ENCODE measurements at regions not wholly inside any gene's neighbourhood (a gene's known extent, or its start where the extent isn't known, plus 50 kb on each side); places are given as distances from the start of the nearest gene placed in this dataset.

DNA sequence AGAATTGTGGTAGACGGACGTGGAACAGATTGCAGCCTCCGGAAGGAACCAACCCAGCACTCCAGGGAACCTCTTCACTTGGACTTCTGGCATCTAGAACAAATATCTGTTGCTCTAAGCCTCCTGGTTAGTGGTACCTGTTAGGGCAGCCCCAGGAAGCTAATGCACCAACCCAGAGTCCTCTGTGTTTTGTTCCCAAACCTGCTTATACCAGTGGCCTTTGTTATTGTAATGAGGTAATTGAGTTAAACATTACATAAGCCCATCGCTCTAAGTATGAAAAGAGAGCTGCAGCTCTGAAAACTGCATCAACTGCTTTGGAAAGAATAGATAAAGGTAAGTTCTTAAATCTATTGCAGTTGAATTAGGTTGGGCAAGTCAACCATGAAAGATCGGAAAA is 516.7 kb downstream of the NPHP4 start:
- TF ChIP-seq, protein P1, sequence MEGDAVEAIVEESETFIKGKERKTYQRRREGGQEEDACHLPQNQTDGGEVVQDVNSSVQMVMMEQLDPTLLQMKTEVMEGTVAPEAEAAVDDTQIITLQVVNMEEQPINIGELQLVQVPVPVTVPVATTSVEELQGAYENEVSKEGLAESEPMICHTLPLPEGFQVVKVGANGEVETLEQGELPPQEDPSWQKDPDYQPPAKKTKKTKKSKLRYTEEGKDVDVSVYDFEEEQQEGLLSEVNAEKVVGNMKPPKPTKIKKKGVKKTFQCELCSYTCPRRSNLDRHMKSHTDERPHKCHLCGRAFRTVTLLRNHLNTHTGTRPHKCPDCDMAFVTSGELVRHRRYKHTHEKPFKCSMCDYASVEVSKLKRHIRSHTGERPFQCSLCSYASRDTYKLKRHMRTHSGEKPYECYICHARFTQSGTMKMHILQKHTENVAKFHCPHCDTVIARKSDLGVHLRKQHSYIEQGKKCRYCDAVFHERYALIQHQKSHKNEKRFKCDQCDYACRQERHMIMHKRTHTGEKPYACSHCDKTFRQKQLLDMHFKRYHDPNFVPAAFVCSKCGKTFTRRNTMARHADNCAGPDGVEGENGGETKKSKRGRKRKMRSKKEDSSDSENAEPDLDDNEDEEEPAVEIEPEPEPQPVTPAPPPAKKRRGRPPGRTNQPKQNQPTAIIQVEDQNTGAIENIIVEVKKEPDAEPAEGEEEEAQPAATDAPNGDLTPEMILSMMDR (IDR thresholded peaks at IDR 0.05), result no peak
- TF ChIP-seq POLR2A (IDR thresholded peaks at IDR 0.05), result no peak
